GM12878 (cell line): ENCODE measurements at regions not wholly inside any gene's neighbourhood (a gene's known extent, or its start where the extent isn't known, plus 50 kb on each side); places are given as distances from the start of the nearest gene placed in this dataset.

Source experiments
- ATAC-seq: fragments of 200-7000 bp; cut with Tn5 transposase; 3 replicates; pipeline ENCODE4 v1.9.1; 2020; ENCODE audit warnings: mild to moderate bottlenecking, moderate library complexity
- BruUV-seq: library from RNA; stranded (reverse); fragments of 400-500 nt; replicated peaks from 2 replicates; lab custom pipeline; 2021; lab: Mats Ljungman, UMichigan
- CTCF ChIA-PET: fragments of 300-600 bp; sonication (Branson Sonifier 250); formaldehyde crosslinking; extraction: SDS; loops from one replicate; lab custom pipeline; 2021; ENCODE audit warnings: inconsistent platforms; lab: Yijun Ruan, JAX
- POLR2A ChIA-PET: fragments of 350-600 bp; formaldehyde crosslinking; extraction: SDS; loops from one replicate; lab custom pipeline; 2021; ENCODE audit warnings: inconsistent platforms; lab: Charles Lee
- RAD21 ChIA-PET: fragments of 300-600 bp; sonication (Branson Sonifier 250); formaldehyde crosslinking; loops from one replicate; lab custom pipeline; 2023; ENCODE audit warnings: antibody characterized with exemption; ENCODE audit not compliant: unreplicated experiment; lab: Charles Lee
- SMC1A ChIA-PET: fragments of 300-600 bp; sonication (Branson Sonifier 250); formaldehyde crosslinking; loops from one replicate; lab custom pipeline; 2023; ENCODE audit not compliant: unreplicated experiment, uncharacterized antibody; lab: Charles Lee
- DNase-seq: peaks from one replicate; pipeline ENCODE4 v3.0.0-alpha.2; 2011; ENCODE audit warnings: low read depth, low spot score
- FAIRE-seq: peaks from 3 replicates; lab custom pipeline; 2011; peaks lifted over from hg19 to GRCh38; lab: Jason Lieb, UNC
- H2AFZ ChIP-seq: 2 replicates; pipeline ENCODE4 v1.6.0; 2011; ENCODE audit warnings: low read depth, low read length, control low read depth; ENCODE audit not compliant: control insufficient read depth
- H3K27ac ChIP-seq: 2 replicates; pipeline ENCODE4 v1.5.1; 2011; ENCODE audit warnings: control low read depth; ENCODE audit not compliant: control insufficient read depth, insufficient read depth
- H3K27me3 ChIP-seq, 2 experiments: replicated peaks in 1 of 2; 2 replicates each; pipeline versions ENCODE4 v1.6.0 to v1.6.1; 2011; ENCODE audit warnings: low read length in 1 of 2; ENCODE audit not compliant: control insufficient read depth in 2 of 2, insufficient read depth in 2 of 2
- H3K36me3 ChIP-seq, 2 experiments: 2 replicates each; pipeline ENCODE4 v1.5.1; 2011; ENCODE audit warnings: low read length in 1 of 2; ENCODE audit not compliant: control insufficient read depth in 2 of 2, insufficient read depth in 2 of 2
- H3K4me1 ChIP-seq: 2 replicates; pipeline ENCODE4 v1.6.1; 2011; ENCODE audit warnings: mild to moderate bottlenecking, low read length, moderate library complexity, mixed read lengths; ENCODE audit not compliant: control insufficient read depth, insufficient read depth
- H3K4me2 ChIP-seq: 2 replicates; pipeline ENCODE4 v1.6.0; 2011; ENCODE audit warnings: control low read depth; ENCODE audit not compliant: control insufficient read depth, insufficient read depth
- H3K4me3 ChIP-seq: fragments of 200-600 bp; sonication (generic); 2 replicates; pipeline ENCODE4 v1.5.1; 2016
- H3K79me2 ChIP-seq: 2 replicates; pipeline ENCODE4 v1.6.0; 2011; ENCODE audit warnings: low read length; ENCODE audit not compliant: control insufficient read depth, insufficient read depth
- H3K9ac ChIP-seq: 2 replicates; pipeline ENCODE4 v1.8.0; 2011; ENCODE audit warnings: low read length, control low read depth, mixed read lengths; ENCODE audit not compliant: control insufficient read depth, insufficient read depth
- H3K9me3 ChIP-seq: replicated peaks from 3 replicates; pipeline ENCODE4 v1.5.1; 2011; ENCODE audit warnings: mild to moderate bottlenecking, low read length; ENCODE audit not compliant: control insufficient read depth, insufficient read depth
- H4K20me1 ChIP-seq: 2 replicates; pipeline ENCODE4 v1.6.0; 2011; ENCODE audit not compliant: control insufficient read depth, insufficient read depth
- ATF7 ChIP-seq: fragments of 450-650 bp; IDR thresholded peaks from 2 replicates; pipeline ENCODE4 v1.6.1; 2016; ENCODE audit warnings: low read depth, mild to moderate bottlenecking
- BCLAF1 ChIP-seq: fragments of 450-650 bp; IDR thresholded peaks from 2 replicates; pipeline ENCODE4 v1.6.1; 2017; ENCODE audit warnings: antibody characterized with exemption, mild to moderate bottlenecking, moderate library complexity
- FOXK2 ChIP-seq: fragments of 450-650 bp; IDR thresholded peaks from 2 replicates; pipeline ENCODE4 v1.6.1; 2017; ENCODE audit warnings: mild to moderate bottlenecking, moderate library complexity
- HDGF ChIP-seq: fragments of 450-650 bp; IDR thresholded peaks from 2 replicates; pipeline ENCODE4 v1.6.1; 2016; ENCODE audit warnings: antibody characterized with exemption
- IKZF1 ChIP-seq: fragments of 450-650 bp; conservative IDR thresholded peaks from 2 replicates; pipeline ENCODE4 v1.6.1; 2017; ENCODE audit warnings: antibody characterized with exemption, mild to moderate bottlenecking
- JUNB ChIP-seq: IDR thresholded peaks from 2 replicates; pipeline ENCODE4 v1.6.1; 2016; ENCODE audit warnings: antibody characterized with exemption, mild to moderate bottlenecking
- MEF2A ChIP-seq: IDR thresholded peaks from 2 replicates; pipeline ENCODE4 v1.6.1; 2011; ENCODE audit warnings: low read depth, mild to moderate bottlenecking, low read length, moderate library complexity; ENCODE audit not compliant: insufficient read depth
- POU2F2 ChIP-seq: IDR thresholded peaks from 3 replicates; pipeline ENCODE4 v1.6.1; 2011; ENCODE audit warnings: low read depth, mild to moderate bottlenecking, low read length, borderline replicate concordance
- RBBP5 ChIP-seq: fragments of 200-600 bp; sonication (generic); conservative IDR thresholded peaks from 2 replicates; pipeline ENCODE4 v1.6.1; 2016
- RUNX3 ChIP-seq: IDR thresholded peaks from 2 replicates; pipeline ENCODE4 v1.6.1; 2012; ENCODE audit warnings: low read length, inconsistent platforms
- SREBF2 ChIP-seq: IDR thresholded peaks from 2 replicates; pipeline ENCODE4 v1.6.1; 2012; ENCODE audit warnings: mild to moderate bottlenecking, low read length
- SUPT20H ChIP-seq: IDR thresholded peaks from 2 replicates; pipeline ENCODE4 v1.6.1; 2011; ENCODE audit warnings: low read depth, mild to moderate bottlenecking, low read length, moderate library complexity, borderline replicate concordance; ENCODE audit not compliant: control insufficient read depth
- TBL1XR1 ChIP-seq: IDR thresholded peaks from 2 replicates; pipeline ENCODE4 v1.6.1; 2012; ENCODE audit warnings: low read depth, low read length, improper control_type of control experiment
- ZBTB40 ChIP-seq: fragments of 450-650 bp; IDR thresholded peaks from 2 replicates; pipeline ENCODE4 v1.6.1; 2016; ENCODE audit warnings: mild to moderate bottlenecking, moderate library complexity, borderline replicate concordance
- ZNF24 ChIP-seq: fragments of 450-650 bp; IDR thresholded peaks from 2 replicates; pipeline ENCODE4 v1.6.1; 2017; ENCODE audit warnings: antibody characterized with exemption, mild to moderate bottlenecking
- WGBS: methylation state at CpG from one replicate; pipeline ENCODE4 v1.1.6; 2016; ENCODE audit warnings: low lambda C conversion rate; ENCODE audit not compliant: insufficient replicate concordance, insufficient coverage; ENCODE audit errors: missing lambda C conversion rate; 5-methylcytosine and 5-hydroxymethylcytosine counted together
- in situ Hi-C: fragments of 300-500 bp; cut with MboI; formaldehyde crosslinking; loops from 9 replicates; pipeline ENCODE4 v1.14.3; 2018; ENCODE audit warnings: mixed read lengths
- intact Hi-C: fragments of 100-400 bp; cut with micrococcal nuclease; formaldehyde crosslinking; loops from one replicate; pipeline ENCODE4 v1.14.2; 2022; ENCODE audit not compliant: unreplicated experiment

- CTCF ChIA-PET, result interaction anchor here (1.5 to 1.7 kb wide), 2 partner anchors 47 to 99 kb away, joined by 4 read pairs; no protein-coding TSS in a partner anchor
- no peak overlapping the region for H3K4me3 ChIP-seq
- 55% methylated on average over 2 of the region's 2 CpGs for WGBS
- BruUV-seq, result no TSS peak
- no peak overlapping the region for H3K9ac ChIP-seq
- H3K9me3 ChIP-seq, result no peaks in the 10 kb centered on the region; the same call in 1 of the 3 replicates
- intact Hi-C loops, result loop anchor here (10.0 kb wide), 1 partner anchor 897 kb away; the partner anchor contains the start of gene CITED2
- H3K4me2 ChIP-seq, result peak overlapping the region; percentile 55
- ATAC-seq, result peak; percentile 94
- no peaks in the 10 kb centered on the region for H3K79me2 ChIP-seq
- RAD21 ChIA-PET, result interaction anchor here (0.7 to 2.9 kb wide), 12 partner anchors 10 to 902 kb away, joined by 3 to 13 read pairs (median 4); no protein-coding TSS in a partner anchor
- H2AFZ ChIP-seq, result peak overlapping the region; percentile 58; the same call in 1 of the 2 replicates
- SMC1A ChIA-PET, result interaction anchor here (0.8 to 4.0 kb wide), 22 partner anchors 9 to 1292 kb away, joined by 3 to 26 read pairs (median 3); no protein-coding TSS in a partner anchor
- FAIRE-seq, result peak; percentile 86
- no peaks in the 10 kb centered on the region for H3K27me3 ChIP-seq
- H3K36me3 ChIP-seq, result no peaks in the 10 kb centered on the region
- peaks cover 4% of the 10 kb centered on the region; the same call in 1 of the 2 replicates for H3K4me1 ChIP-seq
- in situ Hi-C loops, result no loop called here
- H4K20me1 ChIP-seq, result no peaks in the 10 kb centered on the region
- H3K27ac ChIP-seq, result peak overlapping the region; percentile 58
- POLR2A ChIA-PET, result interaction anchor here (1.0 kb wide), 1 partner anchor 47 kb away, joined by 3 read pairs; no protein-coding TSS in a partner anchor
- peak; percentile 36 for DNase-seq
- TF ChIP-seq RUNX3 (peak; percentile 64), SREBF2 (no peak), POU2F2 (no peak), ATF7 (peak; percentile 65), ZBTB40 (no peak), RBBP5 (no peak), ZNF24 (peak; percentile 68), SUPT20H (no peak), JUNB (peak; percentile 18; the same call in 1 of the 2 replicates), TBL1XR1 (peak; percentile 69; the same call in 1 of the 2 replicates), BCLAF1 (no peak), MEF2A (peak; percentile 87), FOXK2 (no peak), HDGF (no peak), IKZF1 (peak; percentile 51; the same call in 1 of the 2 replicates)
Measured at GRCh38 chr6:140271759-140272377, 897.4 kb upstream of the CITED2 start.
